Endothelial cell (in vitro differentiated cells): ENCODE measurements at regions not wholly inside any gene's neighbourhood (a gene's known extent, or its start where the extent isn't known, plus 50 kb on each side); places are given as distances from the start of the nearest gene placed in this dataset.

ENCODE experiments used
- DNase-seq: peaks from one replicate; pipeline ENCODE4 v3.0.0; 2021; ENCODE audit warnings: low spot score
- H3K27ac Mint-ChIP-seq: one replicate; pipeline ENCODE4 v1.8.0; 2021; ENCODE audit warnings: mixed read lengths, inconsistent platforms; ENCODE audit not compliant: unreplicated experiment
- H3K27me3 Mint-ChIP-seq: one replicate; pipeline ENCODE4 v1.8.0; 2021; ENCODE audit warnings: mild to moderate bottlenecking, moderate library complexity, mixed read lengths, inconsistent platforms; ENCODE audit not compliant: unreplicated experiment
- H3K36me3 Mint-ChIP-seq: one replicate; pipeline ENCODE4 v1.8.0; 2021; ENCODE audit warnings: mild to moderate bottlenecking, low read depth, mixed read lengths, inconsistent platforms; ENCODE audit not compliant: unreplicated experiment
- H3K4me1 Mint-ChIP-seq: one replicate; pipeline ENCODE4 v1.8.0; 2021; ENCODE audit warnings: mild to moderate bottlenecking, mixed read lengths, inconsistent platforms; ENCODE audit not compliant: unreplicated experiment
- H3K4me3 Mint-ChIP-seq: one replicate; pipeline ENCODE4 v1.8.0; 2021; ENCODE audit warnings: mild to moderate bottlenecking, mixed read lengths, inconsistent platforms; ENCODE audit not compliant: unreplicated experiment
- H3K9me3 Mint-ChIP-seq: one replicate; pipeline ENCODE4 v1.8.0; 2021; ENCODE audit warnings: mixed read lengths, inconsistent platforms; ENCODE audit not compliant: unreplicated experiment
- TF ChIP-seq, protein P1 (sequence below): fragments of 200-600 bp; sonication (generic); IDR thresholded peaks from one replicate; pipeline ENCODE4 v1.5.0; 2021; ENCODE audit warnings: antibody characterized with exemption; ENCODE audit not compliant: unreplicated experiment

DNA sequence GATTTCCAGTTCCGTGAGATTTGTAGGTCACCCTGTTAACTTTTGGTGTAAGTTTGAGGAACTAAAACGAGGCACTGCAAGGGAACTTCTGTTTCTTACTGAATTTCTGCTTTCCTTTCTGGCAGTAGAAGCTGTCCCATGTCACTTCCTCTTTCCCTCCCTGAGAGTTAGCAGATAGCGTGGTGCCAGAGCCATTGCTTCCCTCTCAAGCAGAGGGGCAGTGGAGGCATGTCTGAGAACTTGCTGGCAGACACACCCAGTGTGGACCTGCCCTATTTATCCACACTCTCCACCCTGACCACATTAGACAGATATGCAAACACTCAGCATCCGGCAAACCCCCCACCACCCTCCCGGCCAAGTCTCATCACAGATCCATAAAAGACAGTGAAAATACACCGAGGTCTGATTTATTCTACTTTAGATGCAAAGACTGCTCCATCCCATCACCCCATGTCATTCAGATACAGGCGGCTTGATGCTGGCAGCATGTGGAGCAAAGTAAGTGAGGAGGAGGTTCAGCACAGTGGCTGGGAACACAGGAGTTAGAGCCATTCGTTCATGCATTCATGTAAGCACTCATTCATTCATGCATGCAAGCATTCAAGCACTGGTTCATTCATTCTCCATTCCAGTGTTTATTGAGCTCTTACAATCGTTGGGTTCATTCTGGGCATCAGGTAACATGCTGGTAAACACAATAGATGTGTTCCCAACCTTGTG lies 324.7 kb downstream of the SHQ1 start:
- H3K4me3 Mint-ChIP-seq: no peak overlapping the region
- no peak for DNase-seq
- no peaks in the 10 kb centered on the region for H3K36me3 Mint-ChIP-seq
- peaks cover 15% of the 10 kb centered on the region for H3K27me3 Mint-ChIP-seq
- TF ChIP-seq, protein P1, sequence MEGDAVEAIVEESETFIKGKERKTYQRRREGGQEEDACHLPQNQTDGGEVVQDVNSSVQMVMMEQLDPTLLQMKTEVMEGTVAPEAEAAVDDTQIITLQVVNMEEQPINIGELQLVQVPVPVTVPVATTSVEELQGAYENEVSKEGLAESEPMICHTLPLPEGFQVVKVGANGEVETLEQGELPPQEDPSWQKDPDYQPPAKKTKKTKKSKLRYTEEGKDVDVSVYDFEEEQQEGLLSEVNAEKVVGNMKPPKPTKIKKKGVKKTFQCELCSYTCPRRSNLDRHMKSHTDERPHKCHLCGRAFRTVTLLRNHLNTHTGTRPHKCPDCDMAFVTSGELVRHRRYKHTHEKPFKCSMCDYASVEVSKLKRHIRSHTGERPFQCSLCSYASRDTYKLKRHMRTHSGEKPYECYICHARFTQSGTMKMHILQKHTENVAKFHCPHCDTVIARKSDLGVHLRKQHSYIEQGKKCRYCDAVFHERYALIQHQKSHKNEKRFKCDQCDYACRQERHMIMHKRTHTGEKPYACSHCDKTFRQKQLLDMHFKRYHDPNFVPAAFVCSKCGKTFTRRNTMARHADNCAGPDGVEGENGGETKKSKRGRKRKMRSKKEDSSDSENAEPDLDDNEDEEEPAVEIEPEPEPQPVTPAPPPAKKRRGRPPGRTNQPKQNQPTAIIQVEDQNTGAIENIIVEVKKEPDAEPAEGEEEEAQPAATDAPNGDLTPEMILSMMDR: no peak
- H3K9me3 Mint-ChIP-seq: no peaks in the 10 kb centered on the region
- H3K4me1 Mint-ChIP-seq: peaks cover 32% of the 10 kb centered on the region
- peak overlapping the region; percentile 55 for H3K27ac Mint-ChIP-seq

GRCh38 chr3:72520690-72521308 lies 327.4 kb downstream of the SHQ1 start:
- Mint-ChIP-seq H3K27me3 (peaks cover 13% of the 10 kb centered on the region), H3K9me3 (no peaks in the 10 kb centered on the region), H3K36me3 (no peaks in the 10 kb centered on the region), H3K4me1 (peaks cover 32% of the 10 kb centered on the region), H3K27ac (peak overlapping the region; percentile 95), H3K4me3 (no peak overlapping the region)
- TF ChIP-seq, protein P1: no peak
- no peak for DNase-seq

DNA sequence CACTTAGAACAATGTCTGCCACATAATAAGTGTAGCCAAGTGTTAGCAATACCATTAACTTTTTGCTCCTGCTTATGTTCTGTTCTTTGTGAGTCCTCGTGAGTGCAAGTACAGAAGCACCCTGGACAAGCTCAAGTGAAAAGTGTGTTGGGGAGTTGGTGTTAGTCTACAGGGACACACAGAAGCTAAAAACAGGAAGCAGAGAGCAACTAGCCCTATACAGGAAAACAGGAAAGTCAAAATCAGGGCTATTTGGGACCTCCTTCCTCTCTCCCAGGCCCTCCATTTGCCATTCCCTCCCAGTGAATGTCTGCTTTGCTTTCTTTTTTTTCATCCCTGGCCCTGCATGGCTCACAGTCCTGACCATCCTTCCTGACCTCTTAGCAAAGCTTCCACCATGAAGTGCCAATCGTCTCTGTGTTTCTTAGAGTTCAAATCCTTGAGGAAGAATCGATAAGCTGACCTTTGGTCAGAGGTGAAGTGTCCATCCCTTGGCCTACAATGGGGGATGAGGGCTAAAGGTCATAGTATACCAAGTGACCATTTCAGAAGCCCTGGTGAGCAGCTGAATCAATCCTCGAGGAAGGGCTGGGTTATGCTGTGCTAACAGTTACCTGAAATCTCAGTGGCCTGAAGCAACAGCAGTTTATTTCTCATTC lies 328.2 kb downstream of the SHQ1 start:
- H3K4me1 Mint-ChIP-seq: peaks cover 32% of the 10 kb centered on the region
- H3K4me3 Mint-ChIP-seq: no peak overlapping the region

DNA sequence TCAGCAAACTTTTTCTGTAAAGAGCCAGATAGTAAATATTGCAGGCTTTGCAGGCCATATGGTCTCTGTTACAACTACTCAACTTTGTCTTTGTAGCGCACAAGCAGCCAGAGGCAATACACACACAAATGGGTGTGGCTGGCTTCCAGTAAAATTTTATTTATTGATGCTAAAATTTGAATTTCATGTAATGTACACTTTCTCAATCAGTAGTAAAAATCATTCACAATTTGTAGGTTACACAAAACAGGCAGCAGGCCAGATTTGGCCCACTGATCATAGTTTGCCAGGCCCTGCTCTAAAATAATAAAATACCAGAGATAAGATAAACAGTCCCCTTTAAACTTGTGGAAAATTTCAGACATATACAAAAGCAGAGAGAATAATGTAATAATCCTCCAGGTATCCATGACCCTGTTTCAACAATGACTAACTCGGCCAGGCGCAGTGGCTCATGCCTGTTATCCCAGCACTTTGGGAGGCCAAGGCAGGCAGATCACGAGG lies 330.3 kb downstream of the SHQ1 start:
- Mint-ChIP-seq H3K27ac (no peak overlapping the region), H3K27me3 (peaks cover 13% of the 10 kb centered on the region), H3K4me1 (peaks cover 24% of the 10 kb centered on the region), H3K4me3 (no peak overlapping the region), H3K9me3 (no peaks in the 10 kb centered on the region), H3K36me3 (no peaks in the 10 kb centered on the region)
- TF ChIP-seq, protein P1: no peak
- DNase-seq: no peak

More for the DNA sequence above, 328.2 kb downstream of the SHQ1 start:
- Mint-ChIP-seq H3K27ac (peak overlapping the region; percentile 95), H3K9me3 (no peaks in the 10 kb centered on the region), H3K36me3 (no peaks in the 10 kb centered on the region), H3K27me3 (peaks cover 13% of the 10 kb centered on the region)
- no peak for DNase-seq
- TF ChIP-seq, protein P1: no peak
